ENCODE measurements at regions not wholly inside any gene's neighbourhood (a gene's known extent, or its start where the extent isn't known, plus 50 kb on each side); places are given as distances from the start of the nearest gene placed in this dataset.

GRCh38 chr22:22783575-22783974, 104.0 kb upstream of the IGLL5 start:
- Histone ChIP-seq H3K4me3 (no peak overlapping the region), H3K4me1 (no peaks in the 10 kb centered on the region), H3K9me3 (no peaks in the 10 kb centered on the region), H3K27me3 (no peaks in the 10 kb centered on the region), H3K27ac (no peak overlapping the region), H3K36me3 (no peaks in the 10 kb centered on the region)
- intact Hi-C loops (cut with DNase I; ENCODE audit: low total_unique reads): no loop called here
- TF ChIP-seq POLR2A (IDR thresholded peaks at IDR 0.05) (no peak), CTCF (IDR thresholded peaks at IDR 0.05) (no peak)
- DNase-seq: no peak

- no peaks in the 10 kb centered on the region for H3K27me3 ChIP-seq
- H3K4me3 ChIP-seq: no peak overlapping the region
- TF ChIP-seq POLR2A (IDR thresholded peaks at IDR 0.05): no peak
- TF ChIP-seq CTCF (IDR thresholded peaks at IDR 0.05): no peak
- no peaks in the 10 kb centered on the region for H3K4me1 ChIP-seq
- intact Hi-C loops (cut with DNase I; ENCODE audit: low total_unique reads): no loop called here
- no peak for DNase-seq
- H3K27ac ChIP-seq: no peak overlapping the region
- no peaks in the 10 kb centered on the region for H3K36me3 ChIP-seq
- no peaks in the 10 kb centered on the region for H3K9me3 ChIP-seq
These were observed 103.2 kb upstream of the IGLL5 start for GRCh38 chr22:22784249-22785039.

GRCh38 chr22:22785316-22786065, 102.1 kb upstream of the IGLL5 start:
- TF ChIP-seq CTCF (IDR thresholded peaks at IDR 0.05): no peak
- no peaks in the 10 kb centered on the region for H3K27me3 ChIP-seq
- no peak overlapping the region for H3K27ac ChIP-seq
- no peak overlapping the region for H3K4me3 ChIP-seq
- no peak for DNase-seq
- no peaks in the 10 kb centered on the region for H3K4me1 ChIP-seq
- intact Hi-C loops (cut with DNase I; ENCODE audit: low total_unique reads): no loop called here
- no peaks in the 10 kb centered on the region for H3K9me3 ChIP-seq
- H3K36me3 ChIP-seq: no peaks in the 10 kb centered on the region

GRCh38 chr22:22786301-22787115, 101.1 kb upstream of the IGLL5 start:
- no peaks in the 10 kb centered on the region for H3K4me1 ChIP-seq
- DNase-seq: no peak
- intact Hi-C loops (cut with DNase I; ENCODE audit: low total_unique reads): no loop called here
- H3K27me3 ChIP-seq: no peaks in the 10 kb centered on the region
- H3K9me3 ChIP-seq: no peaks in the 10 kb centered on the region
- no peak overlapping the region for H3K4me3 ChIP-seq
- H3K27ac ChIP-seq: no peak overlapping the region
- no peak for TF ChIP-seq CTCF (IDR thresholded peaks at IDR 0.05)
- TF ChIP-seq POLR2A (IDR thresholded peaks at IDR 0.05): no peak
- no peaks in the 10 kb centered on the region for H3K36me3 ChIP-seq
